NCI-H2196 (cell line): ENCODE measurements at regions not wholly inside any gene's neighbourhood (a gene's known extent, or its start where the extent isn't known, plus 50 kb on each side); places are given as distances from the start of the nearest gene placed in this dataset.

ENCODE experiments used
- DNase-seq: peaks from one replicate; lab custom pipeline; 2025; ENCODE audit not compliant: unreplicated experiment; lab: John Stamatoyannopoulos, UW

- no peak for DNase-seq
Measured at GRCh38 chr18:28409811-28410210, 232.9 kb upstream of the CDH2 start.

- DNase-seq: no peak
Measured at GRCh38 chr18:28408528-28408927, 231.6 kb upstream of the CDH2 start.

- no peak for DNase-seq
Measured at GRCh38 chr18:28407681-28408080, 230.8 kb upstream of the CDH2 start.

GRCh38 chr18:28406533-28406932 is 229.6 kb upstream of the CDH2 start:
- no peak for DNase-seq

- no peak for DNase-seq
Measured at GRCh38 chr18:28404694-28405093, 227.8 kb upstream of the CDH2 start.

GRCh38 chr18:28399781-28400362 is 222.9 kb upstream of the CDH2 start:
- no peak for DNase-seq

GRCh38 chr18:28398471-28398870 is 221.5 kb upstream of the CDH2 start:
- no peak for DNase-seq

GRCh38 chr18:28390022-28390421 is 213.1 kb upstream of the CDH2 start:
- DNase-seq: no peak

GRCh38 chr18:28382215-28382879 is 205.4 kb upstream of the CDH2 start:
- no peak for DNase-seq

GRCh38 chr18:28372186-28372585 is 195.3 kb upstream of the CDH2 start:
- DNase-seq: no peak

GRCh38 chr18:28366676-28367075 is 189.7 kb upstream of the CDH2 start:
- no peak for DNase-seq

- DNase-seq: no peak
Measured at GRCh38 chr18:28365411-28365831, 188.5 kb upstream of the CDH2 start.

GRCh38 chr18:28363124-28363523 is 186.2 kb upstream of the CDH2 start:
- no peak for DNase-seq

- no peak for DNase-seq
Measured at GRCh38 chr18:28359176-28359575, 182.2 kb upstream of the CDH2 start.

- DNase-seq: no peak
Measured at GRCh38 chr18:28357766-28358401, 181.0 kb upstream of the CDH2 start.

GRCh38 chr18:28350821-28351220 is 173.9 kb upstream of the CDH2 start:
- DNase-seq: no peak

- DNase-seq: no peak
Measured at GRCh38 chr18:28342231-28342630, 165.3 kb upstream of the CDH2 start.

GRCh38 chr18:28338316-28338715 is 161.4 kb upstream of the CDH2 start:
- no peak for DNase-seq

- DNase-seq: no peak
Measured at GRCh38 chr18:28334516-28334915, 157.6 kb upstream of the CDH2 start.

- DNase-seq: no peak
Measured at GRCh38 chr18:28332071-28332470, 155.1 kb upstream of the CDH2 start.

- DNase-seq: no peak
Measured at GRCh38 chr18:28331551-28331950, 154.6 kb upstream of the CDH2 start.

GRCh38 chr18:28313602-28314001 is 136.7 kb upstream of the CDH2 start:
- DNase-seq: no peak

GRCh38 chr18:28288784-28289183 is 111.9 kb upstream of the CDH2 start:
- DNase-seq: no peak
